K562 (cell line): ENCODE measurements at regions not wholly inside any gene's neighbourhood (a gene's known extent, or its start where the extent isn't known, plus 50 kb on each side); places are given as distances from the start of the nearest gene placed in this dataset.

Source experiments
- CCNT2 ChIP-seq: IDR thresholded peaks from 2 replicates; pipeline ENCODE4 v1.6.1; 2011; ENCODE audit warnings: borderline replicate concordance, low read depth, mild to moderate bottlenecking, moderate library complexity, mixed read lengths, low read length; ENCODE audit not compliant: insufficient read length; ENCODE audit errors: extremely low read depth
- DEAF1 ChIP-seq: fragments of 450-650 bp; formaldehyde crosslinking; IDR thresholded peaks from 2 replicates; pipeline ENCODE4 v1.4.0; 2020; ENCODE audit warnings: mild to moderate bottlenecking, moderate library complexity
- ESRRB ChIP-seq: fragments of 250-450 bp; sonication (Bioruptor Pico); IDR thresholded peaks from 2 replicates; pipeline ENCODE4 v1.5.0; 2020; ENCODE audit warnings: mild to moderate bottlenecking, moderate library complexity, borderline replicate concordance
- ETV1 ChIP-seq: fragments of 450-650 bp; conservative IDR thresholded peaks from 2 replicates; pipeline ENCODE4 v1.6.1; 2016; ENCODE audit warnings: missing genetic modification characterization, control low read depth, low read depth, missing compliant biosample characterization
- MBD1 ChIP-seq: fragments of 250-450 bp; sonication (Bioruptor Pico); IDR thresholded peaks from 2 replicates; pipeline ENCODE4 v1.8.0; 2022; ENCODE audit warnings: inconsistent platforms
- MTA1 ChIP-seq: fragments of 450-650 bp; IDR thresholded peaks from 2 replicates; pipeline ENCODE4 v1.6.1; 2017; ENCODE audit warnings: borderline replicate concordance
- NFE2 ChIP-seq: IDR thresholded peaks from 2 replicates; pipeline ENCODE4 v1.6.1; 2014; ENCODE audit warnings: antibody characterized with exemption, low read depth
- NFYB ChIP-seq: IDR thresholded peaks from 2 replicates; pipeline ENCODE4 v1.6.1; 2011; ENCODE audit warnings: mild to moderate bottlenecking, moderate library complexity; ENCODE audit not compliant: insufficient read length; ENCODE audit errors: extremely low read depth
- NRF1 ChIP-seq, 2 experiments: fragments of 450-650 bp; IDR thresholded peaks in 1 of 2; conservative IDR thresholded peaks in 1 of 2; 2 replicates each; pipeline ENCODE4 v1.6.1; 2014; ENCODE audit warnings: mild to moderate bottlenecking in 2 of 2
- ZFP1 ChIP-seq: fragments of 450-650 bp; formaldehyde crosslinking; IDR thresholded peaks from 2 replicates; pipeline ENCODE4 v1.4.0; 2020; ENCODE audit warnings: mild to moderate bottlenecking, mixed read lengths
- ZHX1 ChIP-seq: fragments of 150-350 bp; conservative IDR thresholded peaks from 2 replicates; pipeline ENCODE4 v1.6.1; 2014; ENCODE audit warnings: low read length
- ZNF175 ChIP-seq: fragments of 200-800 bp; sonication (Bioruptor generic); IDR thresholded peaks from 2 replicates; pipeline ENCODE4 v1.6.1; 2016; ENCODE audit warnings: low read depth, mild to moderate bottlenecking, missing genetic modification characterization, missing compliant biosample characterization
- ZNF311 ChIP-seq: fragments of 250-450 bp; sonication (Bioruptor Pico); IDR thresholded peaks from 2 replicates; pipeline ENCODE4 v1.4.0; 2020; ENCODE audit warnings: mild to moderate bottlenecking, moderate library complexity
- ZNF324 ChIP-seq: fragments of 250-450 bp; sonication (Bioruptor Pico); IDR thresholded peaks from 2 replicates; pipeline ENCODE4 v1.4.0; 2020; ENCODE audit warnings: mild to moderate bottlenecking
- ZNF695 ChIP-seq: fragments of 450-650 bp; formaldehyde crosslinking; IDR thresholded peaks from 2 replicates; pipeline ENCODE4 v1.4.0; 2020; ENCODE audit warnings: mild to moderate bottlenecking, moderate library complexity
- TF ChIP-seq, protein P1 (sequence below): IDR thresholded peaks from 2 replicates; pipeline ENCODE4 v1.6.1; 2012; ENCODE audit warnings: low read depth, low read length, improper control_type of control experiment, borderline replicate concordance
- TF ChIP-seq, protein P2 (sequence below): sonication (generic); formaldehyde crosslinking; IDR thresholded peaks from 2 replicates; pipeline ENCODE4 v1.8.0; 2023; ENCODE audit warnings: mild to moderate bottlenecking, missing genetic modification reagents
- TF ChIP-seq, protein P3 (sequence below): fragments of 450-650 bp; formaldehyde crosslinking; IDR thresholded peaks from 2 replicates; pipeline ENCODE4 v1.4.0; 2022; ENCODE audit warnings: missing genetic modification characterization

GRCh38 chr4:99723612-99724011 is 66.0 kb upstream of the C4orf54 start (continued):
- TF ChIP-seq ZNF324 (CRISPR knock-in tag) (no peak), ZHX1 (no peak), ZFP1 (CRISPR knock-in tag) (no peak), ZNF175 (CRISPR knock-in tag) (no peak), ZNF695 (CRISPR knock-in tag) (no peak), NFYB (no peak), MTA1 (no peak; the same call in 1 of the 2 replicates), ZNF311 (no peak), CCNT2 (no peak), MBD1 (CRISPR knock-in tag) (no peak), ESRRB (CRISPR knock-in tag) (no peak), ETV1 (no peak), NFE2 (peak; percentile 98), NRF1 (conservative IDR thresholded peaks at IDR 0.05 in 1 of 2, IDR thresholded peaks at IDR 0.05 in 1 of 2) (0 out of 4 replicates have a peak, but pooled peaks of 1 of the 2 experiments have one; percentile 14), DEAF1 (no peak)
- TF ChIP-seq, protein P1, sequence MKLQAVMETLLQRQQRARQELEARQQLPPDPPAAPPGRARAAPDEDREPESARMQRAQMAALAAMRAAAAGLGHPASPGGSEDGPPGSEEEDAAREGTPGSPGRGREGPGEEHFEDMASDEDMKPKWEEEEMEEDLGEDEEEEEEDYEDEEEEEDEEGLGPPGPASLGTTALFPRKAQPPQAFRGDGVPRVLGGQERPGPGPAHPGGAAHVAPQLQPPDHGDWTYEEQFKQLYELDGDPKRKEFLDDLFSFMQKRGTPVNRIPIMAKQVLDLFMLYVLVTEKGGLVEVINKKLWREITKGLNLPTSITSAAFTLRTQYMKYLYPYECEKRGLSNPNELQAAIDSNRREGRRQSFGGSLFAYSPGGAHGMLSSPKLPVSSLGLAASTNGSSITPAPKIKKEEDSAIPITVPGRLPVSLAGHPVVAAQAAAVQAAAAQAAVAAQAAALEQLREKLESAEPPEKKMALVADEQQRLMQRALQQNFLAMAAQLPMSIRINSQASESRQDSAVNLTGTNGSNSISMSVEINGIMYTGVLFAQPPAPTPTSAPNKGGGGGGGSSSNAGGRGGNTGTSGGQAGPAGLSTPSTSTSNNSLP: no peak
- TF ChIP-seq, protein P2, sequence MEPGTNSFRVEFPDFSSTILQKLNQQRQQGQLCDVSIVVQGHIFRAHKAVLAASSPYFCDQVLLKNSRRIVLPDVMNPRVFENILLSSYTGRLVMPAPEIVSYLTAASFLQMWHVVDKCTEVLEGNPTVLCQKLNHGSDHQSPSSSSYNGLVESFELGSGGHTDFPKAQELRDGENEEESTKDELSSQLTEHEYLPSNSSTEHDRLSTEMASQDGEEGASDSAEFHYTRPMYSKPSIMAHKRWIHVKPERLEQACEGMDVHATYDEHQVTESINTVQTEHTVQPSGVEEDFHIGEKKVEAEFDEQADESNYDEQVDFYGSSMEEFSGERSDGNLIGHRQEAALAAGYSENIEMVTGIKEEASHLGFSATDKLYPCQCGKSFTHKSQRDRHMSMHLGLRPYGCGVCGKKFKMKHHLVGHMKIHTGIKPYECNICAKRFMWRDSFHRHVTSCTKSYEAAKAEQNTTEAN (CRISPR knock-in tag): no peak
- TF ChIP-seq, protein P3, sequence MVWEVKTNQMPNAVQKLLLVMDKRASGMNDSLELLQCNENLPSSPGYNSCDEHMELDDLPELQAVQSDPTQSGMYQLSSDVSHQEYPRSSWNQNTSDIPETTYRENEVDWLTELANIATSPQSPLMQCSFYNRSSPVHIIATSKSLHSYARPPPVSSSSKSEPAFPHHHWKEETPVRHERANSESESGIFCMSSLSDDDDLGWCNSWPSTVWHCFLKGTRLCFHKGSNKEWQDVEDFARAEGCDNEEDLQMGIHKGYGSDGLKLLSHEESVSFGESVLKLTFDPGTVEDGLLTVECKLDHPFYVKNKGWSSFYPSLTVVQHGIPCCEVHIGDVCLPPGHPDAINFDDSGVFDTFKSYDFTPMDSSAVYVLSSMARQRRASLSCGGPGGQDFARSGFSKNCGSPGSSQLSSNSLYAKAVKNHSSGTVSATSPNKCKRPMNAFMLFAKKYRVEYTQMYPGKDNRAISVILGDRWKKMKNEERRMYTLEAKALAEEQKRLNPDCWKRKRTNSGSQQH (CRISPR knock-in tag): no peak
